HG02763 (cell line): ENCODE measurements at regions not wholly inside any gene's neighbourhood (a gene's known extent, or its start where the extent isn't known, plus 50 kb on each side); places are given as distances from the start of the nearest gene placed in this dataset.

ENCODE experiments used
- ATAC-seq: cut with Tn5 transposase; IDR thresholded peaks from one replicate; pipeline ENCODE4 v1.9.1; 2021; ENCODE audit warnings: mild to moderate bottlenecking, moderate library complexity; ENCODE audit not compliant: unreplicated experiment

- no peak for ATAC-seq
Measured at GRCh38 chr5:71988808-71989207, 118.5 kb upstream of the MAP1B start.

- ATAC-seq = no peak
Measured at GRCh38 chr5:71993600-71993999, 113.7 kb upstream of the MAP1B start.

- ATAC-seq = no peak
Measured at GRCh38 chr5:71996789-71997188, 110.5 kb upstream of the MAP1B start.

- no peak for ATAC-seq
Measured at GRCh38 chr5:71998746-71999145, 108.5 kb upstream of the MAP1B start.

GRCh38 chr5:72000707-72001106, 106.6 kb upstream of the MAP1B start:
- no peak for ATAC-seq

- no peak for ATAC-seq
Measured at GRCh38 chr5:72005671-72006070, 101.6 kb upstream of the MAP1B start.

GRCh38 chr5:72006361-72006760, 100.9 kb upstream of the MAP1B start:
- no peak for ATAC-seq

GRCh38 chr5:72007336-72008111, 99.8 kb upstream of the MAP1B start:
- no peak for ATAC-seq

- ATAC-seq = no peak
Measured at GRCh38 chr5:72009280-72009679, 98.0 kb upstream of the MAP1B start.

- ATAC-seq = no peak
Measured at GRCh38 chr5:72010430-72010829, 96.8 kb upstream of the MAP1B start.

- no peak for ATAC-seq
Measured at GRCh38 chr5:72012906-72013305, 94.4 kb upstream of the MAP1B start.

- no peak for ATAC-seq
Measured at GRCh38 chr5:72013766-72014624, 93.3 kb upstream of the MAP1B start.

- no peak for ATAC-seq
Measured at GRCh38 chr5:72015103-72015548, 92.1 kb upstream of the MAP1B start.

GRCh38 chr5:72018143-72018803, 89.0 kb upstream of the MAP1B start:
- ATAC-seq = peak; percentile 65

GRCh38 chr5:72020161-72020983, 86.9 kb upstream of the MAP1B start:
- ATAC-seq = no peak

GRCh38 chr5:72021651-72022357, 85.5 kb upstream of the MAP1B start:
- ATAC-seq = no peak

GRCh38 chr5:72028382-72028781, 78.9 kb upstream of the MAP1B start:
- no peak for ATAC-seq

- ATAC-seq = no peak
Measured at GRCh38 chr5:72030237-72030636, 77.0 kb upstream of the MAP1B start.

- ATAC-seq = no peak
Measured at GRCh38 chr5:72032788-72033187, 74.5 kb upstream of the MAP1B start.

- ATAC-seq = no peak
Measured at GRCh38 chr5:72034770-72035169, 72.5 kb upstream of the MAP1B start.
